Tibial artery (tissue), 4 donors: ENCODE measurements at regions not wholly inside any gene's neighbourhood (a gene's known extent, or its start where the extent isn't known, plus 50 kb on each side); places are given as distances from the start of the nearest gene placed in this dataset.

Experiments used
- DNase-seq, 2 donors: peaks; one replicate each; pipeline ENCODE4 v3.0.0-alpha.2; 2019
- H3K27ac ChIP-seq, 2 donors: fragments of 200-600 bp; sonication (generic) in 1 of 2; 1 replicate in 1 of 2; 2 replicates in 1 of 2; pipeline ENCODE4 v1.5.1; 2018 to 2019; ENCODE audit warnings: mild to moderate bottlenecking in 1 of 2
- H3K27me3 ChIP-seq, 2 donors: fragments of 200-600 bp; sonication (generic) in 1 of 2; one replicate each; pipeline versions ENCODE4 v1.5.1 to v1.6.0; 2016 to 2019
- H3K36me3 ChIP-seq, 3 donors: fragments of 200-600 bp; sonication (generic) in 2 of 3; one replicate each; pipeline ENCODE4 v1.5.1; 2016 to 2019; ENCODE audit warnings: mild to moderate bottlenecking in 2 of 3
- H3K4me1 ChIP-seq, 4 donors: fragments of 200-600 bp; sonication (generic) in 2 of 4; 1 replicate in 3 of 4; 2 replicates in 1 of 4; pipeline ENCODE4 v1.5.1; 2016 to 2019
- H3K4me3 ChIP-seq, 2 donors: fragments of 200-600 bp; sonication (generic) in 1 of 2; 1 replicate in 1 of 2; 2 replicates in 1 of 2; pipeline ENCODE4 v1.5.1; 2018 to 2019; ENCODE audit warnings: mild to moderate bottlenecking in 2 of 2
- H3K9me3 ChIP-seq, 3 donors: fragments of 200-600 bp; sonication (generic) in 1 of 3; one replicate each; pipeline ENCODE4 v1.5.1; 2016 to 2019
- intact Hi-C: fragments of 100-400 bp; cut with DNase I; formaldehyde crosslinking; loops from one replicate; pipeline ENCODE4 v1.15.0; 2023; ENCODE audit warnings: low total_unique reads
- TF ChIP-seq, protein P1 (sequence below), 2 experiments: fragments of 200-600 bp in 1 of 2; fragments of 450-650 bp in 1 of 2; IDR thresholded peaks; one replicate each; pipeline ENCODE4 v1.5.1; 2017 to 2019; ENCODE audit warnings: antibody characterized with exemption in 2 of 2, mild to moderate bottlenecking in 1 of 2, moderate library complexity in 1 of 2

DNA sequence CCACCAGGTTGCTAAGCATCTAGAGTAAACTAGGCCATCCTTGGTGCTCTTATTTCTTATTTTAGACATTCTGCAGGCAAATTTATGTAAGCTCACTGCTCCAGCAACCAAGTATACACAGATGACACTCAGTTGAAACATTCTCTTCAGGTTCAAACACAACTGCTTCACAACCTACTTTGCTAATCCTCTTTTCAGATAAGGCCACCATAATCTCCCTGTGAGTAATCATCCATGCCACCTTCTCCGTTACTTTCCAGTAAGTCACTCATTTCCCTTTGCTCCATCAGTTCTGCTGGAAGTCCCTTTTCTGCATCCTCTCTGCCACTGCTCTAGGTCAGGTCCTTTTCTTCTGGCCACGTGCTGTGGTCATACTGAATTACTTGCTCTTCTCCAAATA, 120.2 kb upstream of the WDFY3 start:
- intact Hi-C loops, result loop anchor here (10.0 kb wide), 1 partner anchor 958 kb away; no protein-coding TSS in a partner anchor

GRCh38 chr4:85092536-85092935, 126.0 kb upstream of the WDFY3 start:
- DNase-seq, result no peak
- Histone ChIP-seq H3K9me3 (no peaks in the 10 kb centered on the region), H3K4me3 (no peak overlapping the region), H3K27ac (no peak overlapping the region), H3K36me3 (no peaks in the 10 kb centered on the region), H3K4me1 (no peaks in the 10 kb centered on the region), H3K27me3 (no peaks in the 10 kb centered on the region)
- intact Hi-C loops, result no loop called here
- TF ChIP-seq, protein P1, sequence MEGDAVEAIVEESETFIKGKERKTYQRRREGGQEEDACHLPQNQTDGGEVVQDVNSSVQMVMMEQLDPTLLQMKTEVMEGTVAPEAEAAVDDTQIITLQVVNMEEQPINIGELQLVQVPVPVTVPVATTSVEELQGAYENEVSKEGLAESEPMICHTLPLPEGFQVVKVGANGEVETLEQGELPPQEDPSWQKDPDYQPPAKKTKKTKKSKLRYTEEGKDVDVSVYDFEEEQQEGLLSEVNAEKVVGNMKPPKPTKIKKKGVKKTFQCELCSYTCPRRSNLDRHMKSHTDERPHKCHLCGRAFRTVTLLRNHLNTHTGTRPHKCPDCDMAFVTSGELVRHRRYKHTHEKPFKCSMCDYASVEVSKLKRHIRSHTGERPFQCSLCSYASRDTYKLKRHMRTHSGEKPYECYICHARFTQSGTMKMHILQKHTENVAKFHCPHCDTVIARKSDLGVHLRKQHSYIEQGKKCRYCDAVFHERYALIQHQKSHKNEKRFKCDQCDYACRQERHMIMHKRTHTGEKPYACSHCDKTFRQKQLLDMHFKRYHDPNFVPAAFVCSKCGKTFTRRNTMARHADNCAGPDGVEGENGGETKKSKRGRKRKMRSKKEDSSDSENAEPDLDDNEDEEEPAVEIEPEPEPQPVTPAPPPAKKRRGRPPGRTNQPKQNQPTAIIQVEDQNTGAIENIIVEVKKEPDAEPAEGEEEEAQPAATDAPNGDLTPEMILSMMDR (IDR thresholded peaks at IDR 0.05), result no peak

More for the DNA sequence above, 120.2 kb upstream of the WDFY3 start:
- DNase-seq, result no peak
- H3K4me1 ChIP-seq, result no peaks in the 10 kb centered on the region
- no peaks in the 10 kb centered on the region for H3K27me3 ChIP-seq
- TF ChIP-seq, protein P1 (IDR thresholded peaks at IDR 0.05), result no peak
- no peaks in the 10 kb centered on the region for H3K36me3 ChIP-seq
- H3K9me3 ChIP-seq, result no peaks in the 10 kb centered on the region
- H3K27ac ChIP-seq, result no peak overlapping the region
- H3K4me3 ChIP-seq, result no peak overlapping the region

GRCh38 chr4:85092943-85093342, 126.5 kb upstream of the WDFY3 start:
- Histone ChIP-seq H3K27ac (no peak overlapping the region), H3K4me1 (no peaks in the 10 kb centered on the region), H3K4me3 (no peak overlapping the region), H3K36me3 (no peaks in the 10 kb centered on the region), H3K9me3 (no peaks in the 10 kb centered on the region), H3K27me3 (no peaks in the 10 kb centered on the region)
- intact Hi-C loops, result no loop called here
- TF ChIP-seq, protein P1 (IDR thresholded peaks at IDR 0.05), result no peak
- DNase-seq, result no peak

- Histone ChIP-seq H3K4me1 (no peaks in the 10 kb centered on the region), H3K9me3 (no peaks in the 10 kb centered on the region), H3K36me3 (no peaks in the 10 kb centered on the region), H3K4me3 (no peak overlapping the region), H3K27ac (no peak overlapping the region), H3K27me3 (no peaks in the 10 kb centered on the region)
- TF ChIP-seq, protein P1 (IDR thresholded peaks at IDR 0.05), result no peak
- intact Hi-C loops, result no loop called here
- DNase-seq, result no peak
These were observed 128.2 kb upstream of the WDFY3 start for GRCh38 chr4:85094735-85095134.

- intact Hi-C loops, result no loop called here
- Histone ChIP-seq H3K9me3 (no peaks in the 10 kb centered on the region), H3K4me1 (no peaks in the 10 kb centered on the region), H3K27ac (no peak overlapping the region), H3K36me3 (no peaks in the 10 kb centered on the region), H3K4me3 (no peak overlapping the region), H3K27me3 (no peaks in the 10 kb centered on the region)
- TF ChIP-seq, protein P1 (IDR thresholded peaks at IDR 0.05), result no peak
- DNase-seq, result no peak
These were observed 136.1 kb upstream of the WDFY3 start for GRCh38 chr4:85102606-85103005.

DNA sequence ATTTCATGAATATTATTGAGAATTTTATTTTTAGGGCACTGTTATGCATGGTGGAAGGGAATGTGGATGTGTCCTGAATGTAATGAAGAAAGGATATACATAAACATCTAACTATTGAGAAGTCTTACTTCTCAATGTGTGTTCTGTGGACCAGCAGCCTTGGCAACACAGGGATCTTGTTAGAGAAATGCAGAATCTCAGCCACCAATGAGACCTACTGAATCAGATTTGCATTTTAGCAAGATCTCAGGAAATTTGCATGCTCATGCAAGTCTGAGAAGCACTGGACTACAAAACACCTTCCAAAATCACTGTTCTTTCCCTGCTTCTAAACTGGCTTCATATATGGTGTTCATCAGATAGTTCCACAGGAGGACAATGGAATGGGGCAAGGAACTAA, 139.7 kb upstream of the WDFY3 start:
- no peak overlapping the region for H3K4me3 ChIP-seq
- TF ChIP-seq, protein P1 (IDR thresholded peaks at IDR 0.05), result no peak
- no peaks in the 10 kb centered on the region for H3K27me3 ChIP-seq
- no peak for DNase-seq
- no peak overlapping the region for H3K27ac ChIP-seq
- no peaks in the 10 kb centered on the region for H3K9me3 ChIP-seq
- intact Hi-C loops, result no loop called here
- H3K4me1 ChIP-seq, result no peaks in the 10 kb centered on the region
- no peaks in the 10 kb centered on the region for H3K36me3 ChIP-seq
